Upper lobe of left lung (tissue), 6 donors: ENCODE measurements at regions not wholly inside any gene's neighbourhood (a gene's known extent, or its start where the extent isn't known, plus 50 kb on each side); places are given as distances from the start of the nearest gene placed in this dataset.

Source experiments
- ATAC-seq, 2 donors: fragments of 200-7000 bp; cut with Tn5 transposase; one replicate each; pipeline ENCODE4 v1.9.1; 2022; ENCODE audit warnings: mild to moderate bottlenecking in 2 of 2, moderate library complexity in 2 of 2; ENCODE audit not compliant: low FRiP score in 2 of 2
- DNase-seq, 2 donors: peaks; one replicate each; pipeline ENCODE4 v3.0.0-alpha.2; 2019 to 2020
- H3K27ac ChIP-seq, 4 donors: fragments of 200-600 bp; sonication (generic); one replicate each; pipeline ENCODE4 v1.5.1; 2016 to 2019
- H3K27me3 ChIP-seq, 4 donors: fragments of 200-600 bp; sonication (generic); one replicate each; pipeline ENCODE4 v1.5.1; 2017 to 2019
- H3K36me3 ChIP-seq, 4 donors: fragments of 200-600 bp; sonication (generic); one replicate each; pipeline ENCODE4 v1.5.1; 2016 to 2019
- H3K4me1 ChIP-seq, 4 donors: fragments of 200-600 bp; sonication (generic); one replicate each; pipeline ENCODE4 v1.5.1; 2018 to 2019
- H3K4me3 ChIP-seq, 4 donors: fragments of 200-600 bp; sonication (generic); one replicate each; pipeline ENCODE4 v1.5.1; 2017 to 2019; ENCODE audit warnings: mild to moderate bottlenecking in 2 of 4, moderate library complexity in 1 of 4
- H3K9me3 ChIP-seq, 4 donors: fragments of 200-600 bp; sonication (generic); one replicate each; pipeline ENCODE4 v1.5.1; 2018 to 2019
- CTCF ChIP-seq, 6 experiments: fragments of 450-650 bp in 4 of 6; fragments of 200-600 bp in 2 of 6; sonication (generic) in 2 of 6; IDR thresholded peaks; one replicate each; pipeline ENCODE4 v1.5.1; 2016 to 2019; ENCODE audit warnings: antibody characterized with exemption in 6 of 6
- EP300 ChIP-seq, 4 donors: sonication (generic); formaldehyde crosslinking; IDR thresholded peaks; one replicate each; pipeline ENCODE4 v1.5.1; 2017; ENCODE audit warnings: antibody characterized with exemption in 4 of 4, control low read depth in 2 of 4
- POLR2A ChIP-seq, 4 donors: fragments of 450-650 bp; IDR thresholded peaks; one replicate each; pipeline ENCODE4 v1.5.1; 2016 to 2017; ENCODE audit warnings: antibody characterized with exemption in 4 of 4, mild to moderate bottlenecking in 2 of 4
- POLR2AphosphoS5 ChIP-seq, 2 donors: sonication (generic); formaldehyde crosslinking; IDR thresholded peaks; one replicate each; pipeline ENCODE4 v1.5.1; 2017; ENCODE audit warnings: antibody characterized with exemption in 2 of 2
- WGBS, 2 donors: methylation state at CpG; one replicate each; pipeline ENCODE4 v1.1.5; 2017 to 2018; 5-methylcytosine and 5-hydroxymethylcytosine counted together
- donor health status: DM: no; HTN: no; CAD: no; lungs with moderate emphysema.
- donor health status: DM: no; HTN: yes; CAD: no; lungs with severe emphysema.

GRCh38 chr2:145958611-145959010, 1438.7 kb upstream of the ZEB2 start:
- no peak overlapping the region for H3K4me3 ChIP-seq
- H3K4me1 ChIP-seq: no peaks in the 10 kb centered on the region
- H3K36me3 ChIP-seq: no peaks in the 10 kb centered on the region
- no peak overlapping the region for H3K27ac ChIP-seq
- WGBS, 2 donors: 70 to 88% methylated on average over 4 of the region's 4 CpGs
- DNase-seq: no peak
- H3K27me3 ChIP-seq: no peaks in the 10 kb centered on the region
- TF ChIP-seq EP300 (IDR thresholded peaks at IDR 0.05) (no peak), POLR2A (IDR thresholded peaks at IDR 0.05) (no peak), CTCF (IDR thresholded peaks at IDR 0.05) (no peak), POLR2AphosphoS5 (IDR thresholded peaks at IDR 0.05) (no peak)
- H3K9me3 ChIP-seq: peaks cover 0 to 8% (median 4%) of the 10 kb centered on the region in 4 donors
- no peak for ATAC-seq

- TF ChIP-seq POLR2A (IDR thresholded peaks at IDR 0.05) (no peak), CTCF (IDR thresholded peaks at IDR 0.05) (no peak), EP300 (IDR thresholded peaks at IDR 0.05) (no peak), POLR2AphosphoS5 (IDR thresholded peaks at IDR 0.05) (no peak)
These were observed 1438.0 kb upstream of the ZEB2 start for GRCh38 chr2:145957929-145958328.

GRCh38 chr2:145939949-145940348, 1420.0 kb upstream of the ZEB2 start:
- 52 to 53% methylated on average over 1 of the region's 1 CpG for WGBS, 2 donors
- no peaks in the 10 kb centered on the region for H3K9me3 ChIP-seq

More at GRCh38 chr2:145957929-145958328, 1438.0 kb upstream of the ZEB2 start:
- Histone ChIP-seq H3K27ac (no peak overlapping the region), H3K9me3 (peaks cover 0 to 8% (median 5%) of the 10 kb centered on the region in 4 donors), H3K27me3 (no peaks in the 10 kb centered on the region), H3K4me1 (no peaks in the 10 kb centered on the region), H3K36me3 (no peaks in the 10 kb centered on the region), H3K4me3 (no peak overlapping the region)
- no peak for DNase-seq
- ATAC-seq: no peak
- 0 to 13% methylated on average over 1 of the region's 1 CpG for WGBS, 2 donors

GRCh38 chr2:145935016-145935415, 1415.1 kb upstream of the ZEB2 start:
- H3K27me3 ChIP-seq: no peaks in the 10 kb centered on the region
- no peak for ATAC-seq
- H3K4me3 ChIP-seq: no peak overlapping the region
- no peaks in the 10 kb centered on the region for H3K4me1 ChIP-seq
- no peaks in the 10 kb centered on the region for H3K36me3 ChIP-seq
- H3K27ac ChIP-seq: no peak overlapping the region
- TF ChIP-seq POLR2A (IDR thresholded peaks at IDR 0.05) (no peak), CTCF (IDR thresholded peaks at IDR 0.05) (no peak), EP300 (IDR thresholded peaks at IDR 0.05) (no peak), POLR2AphosphoS5 (IDR thresholded peaks at IDR 0.05) (no peak)
- no peaks in the 10 kb centered on the region for H3K9me3 ChIP-seq
- DNase-seq: no peak
- 67 to 74% methylated on average over 4 of the region's 4 CpGs for WGBS, 2 donors

More at GRCh38 chr2:145939949-145940348, 1420.0 kb upstream of the ZEB2 start:
- DNase-seq (no peak), ATAC-seq (no peak)
- Histone ChIP-seq H3K27me3 (no peaks in the 10 kb centered on the region), H3K4me1 (no peaks in the 10 kb centered on the region), H3K36me3 (no peaks in the 10 kb centered on the region), H3K4me3 (no peak overlapping the region), H3K27ac (no peak overlapping the region)
- TF ChIP-seq CTCF (IDR thresholded peaks at IDR 0.05): no peak
- no peak for TF ChIP-seq POLR2A (IDR thresholded peaks at IDR 0.05)
- TF ChIP-seq POLR2AphosphoS5 (IDR thresholded peaks at IDR 0.05): no peak
- TF ChIP-seq EP300 (IDR thresholded peaks at IDR 0.05): no peak

- no peak for DNase-seq
- WGBS, 2 donors: 63 to 75% methylated on average over 2 of the region's 2 CpGs
These were observed 1412.0 kb upstream of the ZEB2 start for GRCh38 chr2:145931781-145932395.

More at GRCh38 chr2:145931781-145932395, 1412.0 kb upstream of the ZEB2 start:
- Histone ChIP-seq H3K27ac (no peak overlapping the region), H3K4me3 (no peak overlapping the region), H3K9me3 (no peaks in the 10 kb centered on the region), H3K36me3 (no peaks in the 10 kb centered on the region), H3K27me3 (no peaks in the 10 kb centered on the region), H3K4me1 (no peaks in the 10 kb centered on the region)
- no peak for TF ChIP-seq EP300 (IDR thresholded peaks at IDR 0.05)
- TF ChIP-seq POLR2A (IDR thresholded peaks at IDR 0.05): no peak
- TF ChIP-seq POLR2AphosphoS5 (IDR thresholded peaks at IDR 0.05): no peak
- no peak for TF ChIP-seq CTCF (IDR thresholded peaks at IDR 0.05)
- ATAC-seq: no peak
